Effector CD8-positive, alpha-beta T cell (primary cell): ENCODE measurements at regions not wholly inside any gene's neighbourhood (a gene's known extent, or its start where the extent isn't known, plus 50 kb on each side); places are given as distances from the start of the nearest gene placed in this dataset.

Experiments used
- DNase-seq: peaks from one replicate; lab custom pipeline; 2025; lab: John Stamatoyannopoulos, UW

- no peak for DNase-seq
These were observed 147.1 kb upstream of the NCAM1 start for GRCh38 chr11:112814168-112814567.

GRCh38 chr11:112817376-112817775 lies 143.8 kb upstream of the NCAM1 start:
- DNase-seq: no peak

- DNase-seq: no peak
These were observed 138.5 kb upstream of the NCAM1 start for GRCh38 chr11:112822478-112823274.

DNA sequence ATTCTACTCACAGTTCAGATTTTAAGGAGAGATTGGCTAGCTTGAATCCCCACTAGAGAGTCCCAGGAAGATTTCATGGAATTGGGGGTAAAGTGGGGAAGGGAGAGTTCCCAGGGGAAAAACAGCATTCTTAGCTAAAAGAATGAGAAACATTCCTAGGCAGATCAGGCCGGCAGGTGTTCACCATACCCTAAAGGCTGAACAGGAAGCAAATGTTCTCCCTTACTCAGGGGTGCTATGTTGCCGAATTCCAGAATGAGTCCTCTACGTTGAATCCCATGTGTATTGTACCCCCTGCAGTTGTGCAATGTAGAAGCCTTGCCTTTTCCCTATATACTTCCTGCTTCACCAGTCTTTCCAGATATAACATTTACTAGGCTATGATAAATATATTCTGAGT lies 135.2 kb upstream of the NCAM1 start:
- DNase-seq: no peak

GRCh38 chr11:112826788-112827187 lies 134.4 kb upstream of the NCAM1 start:
- DNase-seq: no peak

DNA sequence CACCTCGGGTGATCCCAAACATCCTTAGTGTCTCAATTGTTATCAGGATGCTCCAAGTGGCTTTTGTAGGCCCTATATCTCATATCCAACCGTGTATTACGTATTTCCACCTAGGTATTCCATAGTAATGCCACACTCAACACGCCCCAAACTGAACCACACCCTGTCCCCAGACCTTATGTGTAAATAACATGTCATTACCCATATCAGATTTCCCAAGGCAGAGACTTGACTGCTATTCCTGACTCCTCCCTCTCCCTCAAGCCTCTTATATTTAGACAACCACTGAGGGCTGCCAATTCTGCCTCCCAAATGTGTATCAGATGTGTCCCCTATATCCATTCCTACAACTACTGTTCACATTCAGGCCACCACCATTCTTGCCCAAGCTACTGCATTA lies 132.8 kb upstream of the NCAM1 start:
- DNase-seq: no peak

- no peak for DNase-seq
These were observed 131.1 kb upstream of the NCAM1 start for GRCh38 chr11:112829971-112830654.

- DNase-seq: no peak
These were observed 130.2 kb upstream of the NCAM1 start for GRCh38 chr11:112831041-112831440.

DNA sequence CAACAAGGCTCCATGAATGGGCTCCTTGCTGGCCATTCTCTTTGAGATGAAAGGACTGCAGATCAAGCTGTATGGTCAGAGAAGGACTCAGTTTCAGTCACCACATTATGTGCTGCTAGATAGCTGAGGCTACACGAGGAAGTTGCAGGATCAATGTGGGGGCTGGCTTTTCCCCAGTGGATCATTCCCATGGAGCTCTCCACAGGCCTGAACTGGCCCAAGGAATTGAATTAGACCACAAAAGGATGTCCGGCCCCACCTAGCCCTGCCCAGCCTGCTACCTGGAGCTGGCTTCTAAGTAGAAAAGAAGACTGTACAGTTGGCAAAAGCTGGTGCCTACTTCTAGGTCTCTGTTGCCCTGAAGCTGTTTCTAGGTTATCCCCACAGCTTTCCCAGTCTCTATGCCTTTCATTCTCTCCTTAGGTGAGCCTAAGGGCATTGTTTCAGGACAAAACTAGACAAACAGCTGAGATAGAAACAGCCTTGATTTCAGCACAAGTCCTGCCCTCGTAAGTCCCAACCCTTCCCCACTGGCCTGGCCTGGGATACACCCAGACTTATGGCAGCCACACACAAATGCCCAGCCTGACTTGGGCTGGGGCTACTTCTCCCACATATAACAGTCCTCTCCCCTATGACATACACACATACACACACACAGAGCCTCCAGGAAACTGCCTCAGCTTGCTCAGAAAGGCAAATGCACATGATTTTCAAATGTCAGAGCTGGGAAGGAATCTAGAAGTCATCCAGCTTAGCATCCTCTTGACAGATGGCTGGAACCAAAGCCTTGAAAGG lies 129.1 kb upstream of the NCAM1 start:
- DNase-seq: no peak

- no peak for DNase-seq
These were observed 126.9 kb upstream of the NCAM1 start for GRCh38 chr11:112834277-112834755.

- no peak for DNase-seq
These were observed 125.5 kb upstream of the NCAM1 start for GRCh38 chr11:112835591-112836255.

DNA sequence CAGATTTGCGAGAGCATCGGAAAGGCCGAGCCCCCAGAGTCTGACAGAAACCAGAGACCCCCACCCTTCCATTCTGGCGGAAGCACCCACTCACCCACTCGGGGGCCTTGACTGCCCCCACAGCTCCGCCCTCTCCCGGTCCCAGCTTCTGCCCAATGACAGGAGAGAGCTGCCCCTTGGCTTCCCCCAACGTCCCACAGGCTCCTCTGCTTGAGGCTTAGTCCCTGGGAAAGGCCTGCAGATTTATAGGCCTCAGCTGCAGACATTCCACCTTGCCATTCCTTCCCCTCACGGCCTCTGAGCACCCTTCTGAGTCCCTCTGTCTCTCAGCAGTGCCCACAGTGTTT lies 125.0 kb upstream of the NCAM1 start:
- no peak for DNase-seq

DNA sequence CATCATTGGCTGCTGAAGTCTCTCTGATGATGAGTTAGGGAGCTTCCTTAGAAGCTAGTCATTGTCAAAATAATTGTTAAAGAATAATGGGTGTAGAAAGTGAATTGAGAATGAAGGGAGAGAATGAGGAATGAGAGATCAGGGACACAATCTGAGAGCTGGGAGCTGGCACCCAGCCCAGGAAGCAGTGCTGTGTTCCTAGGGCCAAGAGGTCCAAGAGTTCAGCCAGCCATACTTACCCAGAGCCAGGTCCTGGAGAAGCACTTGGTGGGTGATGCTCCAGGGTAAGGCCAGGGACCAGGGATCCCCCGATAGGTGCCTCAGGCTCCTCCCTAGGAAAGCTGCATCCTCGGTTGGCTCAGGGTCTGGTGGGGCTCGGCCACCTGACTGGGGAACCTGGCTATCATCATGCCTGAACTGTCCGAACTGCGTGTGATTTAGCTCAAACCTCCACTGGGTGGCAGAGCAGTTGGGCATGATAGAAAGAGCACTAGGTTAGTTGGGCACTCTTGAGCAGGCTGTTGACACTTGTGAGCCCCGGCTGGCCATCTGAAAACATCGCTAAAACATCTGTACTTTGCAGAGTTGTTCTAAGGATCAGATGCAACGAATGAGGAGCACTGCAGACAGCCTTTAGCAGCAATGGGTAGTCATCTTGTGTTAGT lies 123.9 kb upstream of the NCAM1 start:
- DNase-seq: no peak

DNA sequence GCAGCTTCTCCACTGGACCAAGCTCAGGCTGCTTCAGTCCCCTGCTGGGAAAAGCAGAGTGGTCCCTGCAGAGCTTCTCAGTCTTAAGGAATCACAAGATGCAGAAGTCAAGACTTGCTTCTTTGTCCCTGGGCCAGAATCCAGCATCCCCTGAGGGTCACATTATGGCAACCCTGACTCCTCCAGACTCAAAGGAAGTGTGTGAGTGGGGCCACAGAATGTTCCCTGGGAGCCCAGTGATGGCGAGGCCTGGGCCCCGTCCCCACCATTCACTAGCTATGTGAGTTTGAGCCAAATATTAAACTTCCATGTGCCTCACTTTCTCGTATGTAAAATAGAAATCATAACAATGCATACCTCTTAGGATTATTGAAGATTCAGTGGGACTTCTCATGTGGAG lies 122.2 kb upstream of the NCAM1 start:
- DNase-seq: no peak

DNA sequence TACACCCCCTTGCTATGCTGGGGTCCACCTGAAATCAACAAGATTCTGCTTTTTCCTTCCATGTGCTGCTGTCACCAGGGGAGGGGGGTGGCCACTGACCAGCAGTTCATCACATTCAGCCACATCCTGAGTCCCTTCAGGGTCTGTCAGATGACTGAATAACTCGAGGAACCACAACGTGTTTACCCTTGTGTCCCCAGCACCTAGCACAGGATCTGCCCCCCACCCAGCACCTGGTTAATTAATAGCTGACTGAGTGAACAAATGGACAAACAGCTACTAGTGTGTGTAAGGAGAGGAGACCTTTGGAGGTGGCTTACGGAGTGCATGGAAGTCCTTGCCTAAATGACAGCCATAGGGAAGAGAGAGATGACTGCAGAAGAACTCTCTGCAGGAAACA lies 119.5 kb upstream of the NCAM1 start:
- no peak for DNase-seq

DNA sequence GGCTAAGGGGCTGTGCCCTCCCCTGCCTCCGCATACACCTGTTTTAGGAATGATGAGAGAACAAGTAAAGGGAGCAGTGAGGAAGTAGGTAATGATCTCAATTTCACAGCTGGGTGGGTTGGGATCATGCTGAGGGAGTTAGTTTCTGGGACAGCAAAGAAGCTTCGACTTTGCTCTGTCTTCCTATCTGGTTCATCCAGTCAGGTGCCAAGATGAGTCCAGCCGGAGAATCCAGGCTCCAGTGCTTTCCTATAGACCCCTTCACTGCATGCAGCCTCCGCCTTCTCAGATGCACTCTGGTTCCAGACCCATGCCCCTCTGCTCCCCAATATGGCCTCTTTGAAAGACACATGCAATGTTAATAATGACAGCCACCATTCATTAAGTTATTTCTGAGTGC lies 119.1 kb upstream of the NCAM1 start:
- DNase-seq: no peak

DNA sequence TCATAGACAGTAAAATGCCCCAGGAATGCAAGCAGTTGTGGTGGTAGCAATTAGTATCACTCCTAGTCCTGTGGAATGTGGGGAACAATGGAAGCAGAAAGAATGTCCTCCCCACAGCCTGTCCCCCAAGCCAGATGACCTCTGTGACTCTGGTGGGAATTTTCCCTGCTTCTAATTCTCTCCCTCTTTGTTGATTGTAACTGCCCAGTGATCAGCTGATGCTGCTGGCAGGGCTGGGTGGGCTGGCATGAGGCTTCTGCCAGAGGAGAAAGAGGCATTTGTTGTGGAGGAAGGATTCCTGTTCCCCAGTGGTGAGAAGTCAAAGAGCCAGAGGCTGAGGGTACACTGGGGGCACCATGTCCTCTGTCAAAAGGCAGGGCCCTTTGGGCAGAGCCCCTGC lies 116.7 kb upstream of the NCAM1 start:
- no peak for DNase-seq

DNA sequence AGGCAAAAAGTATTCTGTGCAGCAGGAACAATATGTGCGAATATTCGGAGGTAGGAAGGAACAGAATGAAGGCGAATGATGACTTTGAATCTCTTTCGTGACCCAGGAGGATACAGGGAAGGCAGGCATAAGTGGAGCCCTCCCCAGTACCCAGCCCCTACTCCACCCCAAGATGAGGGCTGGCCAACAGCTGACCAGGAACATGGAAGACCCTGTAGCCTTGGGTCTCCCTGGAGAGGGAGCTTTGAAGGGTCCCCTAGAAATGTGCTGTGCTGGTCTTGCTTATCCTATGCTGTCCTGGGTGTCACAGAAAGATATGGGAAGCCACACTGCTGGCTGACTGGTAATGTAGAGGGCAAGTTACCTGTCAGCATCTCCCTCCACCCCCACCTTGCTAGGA lies 113.7 kb upstream of the NCAM1 start:
- no peak for DNase-seq

- DNase-seq: no peak
These were observed 108.9 kb upstream of the NCAM1 start for GRCh38 chr11:112852143-112852866.

GRCh38 chr11:112856133-112856532 lies 105.1 kb upstream of the NCAM1 start:
- DNase-seq: no peak

DNA sequence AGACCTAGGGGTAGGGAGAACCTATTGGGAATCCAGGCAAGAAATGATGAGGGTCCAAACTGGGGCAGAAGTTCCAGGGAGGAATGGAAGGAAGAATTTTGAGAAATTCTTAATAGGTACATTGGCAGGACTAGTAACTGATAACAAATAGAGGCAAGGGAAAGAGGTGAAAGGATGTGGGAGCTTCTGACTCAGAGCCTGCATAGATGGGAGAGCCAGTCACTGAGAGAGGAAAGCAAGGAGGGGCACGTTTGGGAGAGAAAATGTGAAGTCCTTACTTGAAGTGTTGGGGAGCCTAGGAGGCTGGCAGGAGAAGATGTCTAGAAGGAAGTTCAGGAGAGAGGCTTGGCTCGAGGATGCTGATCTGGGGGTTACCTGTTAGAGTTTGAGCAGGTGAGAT lies 104.6 kb upstream of the NCAM1 start:
- DNase-seq: no peak
